DMS114 treated with DMSO at 0.1 percent for 48 hours (cell line): ENCODE measurements at regions not wholly inside any gene's neighbourhood (a gene's known extent, or its start where the extent isn't known, plus 50 kb on each side); places are given as distances from the start of the nearest gene placed in this dataset.
"Not testable (repeated sequence)": the region's sequence is repeated elsewhere in the genome, so short reads cannot be mapped to it uniquely, and the experiment has no call there.

Experiments used
- DNase-seq: peaks from one replicate; lab custom pipeline; 2025; ENCODE audit not compliant: unreplicated experiment; lab: John Stamatoyannopoulos, UW

- DNase-seq: no peak
These were observed 109.3 kb upstream of the BMAL1 start for GRCh38 chr11:13168271-13168670.

- DNase-seq: no peak
These were observed 107.9 kb upstream of the BMAL1 start for GRCh38 chr11:13169709-13170108.

GRCh38 chr11:13174090-13174489 lies 103.5 kb upstream of the BMAL1 start:
- DNase-seq: no peak

- DNase-seq: peak; percentile 6
These were observed 94.3 kb upstream of the BMAL1 start for GRCh38 chr11:13183094-13183825.

- DNase-seq: no peak
These were observed 93.8 kb upstream of the BMAL1 start for GRCh38 chr11:13183826-13184196.

GRCh38 chr11:13184295-13184794 lies 93.2 kb upstream of the BMAL1 start:
- DNase-seq: no peak

- no peak for DNase-seq
These were observed 89.4 kb upstream of the BMAL1 start for GRCh38 chr11:13188179-13188578.

GRCh38 chr11:13189561-13190426 lies 87.8 kb upstream of the BMAL1 start:
- no peak for DNase-seq

GRCh38 chr11:13193613-13194012 lies 84.0 kb upstream of the BMAL1 start:
- DNase-seq: no peak

GRCh38 chr11:13197374-13197773 lies 80.2 kb upstream of the BMAL1 start:
- not testable (repeated sequence) for DNase-seq

GRCh38 chr11:13205486-13205885 lies 72.1 kb upstream of the BMAL1 start:
- no peak for DNase-seq

- no peak for DNase-seq
These were observed 71.4 kb upstream of the BMAL1 start for GRCh38 chr11:13206086-13206640.

- DNase-seq: no peak
These were observed 70.3 kb upstream of the BMAL1 start for GRCh38 chr11:13207270-13207664.

GRCh38 chr11:13207665-13208594 lies 69.7 kb upstream of the BMAL1 start:
- no peak for DNase-seq

- DNase-seq: no peak
These were observed 68.7 kb upstream of the BMAL1 start for GRCh38 chr11:13208921-13209320.

- DNase-seq: no peak
These were observed 68.2 kb upstream of the BMAL1 start for GRCh38 chr11:13209379-13209778.

GRCh38 chr11:13210424-13210823 lies 67.2 kb upstream of the BMAL1 start:
- peak; percentile 24 for DNase-seq

GRCh38 chr11:13214276-13214675 lies 63.3 kb upstream of the BMAL1 start:
- DNase-seq: no peak

GRCh38 chr11:13215149-13215548 lies 62.4 kb upstream of the BMAL1 start:
- no peak for DNase-seq

GRCh38 chr11:13216019-13216710 lies 61.4 kb upstream of the BMAL1 start:
- no peak for DNase-seq
